ENCODE measurements at regions not wholly inside any gene's neighbourhood (a gene's known extent, or its start where the extent isn't known, plus 50 kb on each side); places are given as distances from the start of the nearest gene placed in this dataset.

- Histone ChIP-seq H3K27ac (no peak overlapping the region), H3K4me1 (ENCODE audit: insufficient read depth) (peaks cover 5% of the 10 kb centered on the region), H3K9ac (no peak overlapping the region), H3K4me2 (ENCODE audit: unreplicated experiment) (no peak overlapping the region), H2AFZ (no peak overlapping the region), H3F3A (ENCODE audit: insufficient read depth) (no peaks in the 10 kb centered on the region), H3K9me2 (ENCODE audit: insufficient read depth) (no peaks in the 10 kb centered on the region), H3K9me3 (ENCODE audit: low read depth) (peaks cover 4% of the 10 kb centered on the region), H3K4me3 (no peak overlapping the region), H3K79me2 (ENCODE audit: insufficient read depth) (no peaks in the 10 kb centered on the region), H4K20me1 (ENCODE audit: insufficient read depth) (no peaks in the 10 kb centered on the region), H3K27me3 (replicated peaks; ENCODE audit: insufficient read depth) (no peaks in the 10 kb centered on the region), H3K36me3 (ENCODE audit: low read depth) (no peaks in the 10 kb centered on the region)
- peak; percentile 79 for DNase-seq
- in situ Hi-C loops (cut with MboI) = no loop called here
- TF ChIP-seq EZH2phosphoT487 (IDR thresholded peaks at IDR 0.05; ENCODE audit: insufficient read depth, low read depth) (no peak), EZH2 (IDR thresholded peaks at IDR 0.05; ENCODE audit: insufficient read depth, poor library complexity, severe bottlenecking) (no peak)
- WGBS, 2 experiments (ENCODE audit: low coverage in 1 of 2, low lambda C conversion rate in 2 of 2, missing lambda C conversion rate in 2 of 2) = 61 to 68% methylated on average over 6 of the region's 6 CpGs
These were observed 168.3 kb downstream of the SPRY1 start for GRCh38 chr4:123564758-123565346.

- WGBS, 2 experiments (ENCODE audit: low coverage in 1 of 2, low lambda C conversion rate in 2 of 2, missing lambda C conversion rate in 2 of 2) = 89% methylated on average over 2 of the region's 2 CpGs
These were observed 172.3 kb downstream of the SPRY1 start for GRCh38 chr4:123568936-123569335.

GRCh38 chr4:123569541-123569940 is 172.9 kb downstream of the SPRY1 start:
- no peak overlapping the region for H3K27ac ChIP-seq
- 88 to 94% methylated on average over 2 of the region's 2 CpGs for WGBS, 2 experiments (ENCODE audit: low coverage in 1 of 2, low lambda C conversion rate in 2 of 2, missing lambda C conversion rate in 2 of 2)
- H3K27me3 ChIP-seq (replicated peaks; ENCODE audit: insufficient read depth) = no peaks in the 10 kb centered on the region
- peaks cover 4% of the 10 kb centered on the region for H3K9me3 ChIP-seq (ENCODE audit: low read depth)
- H3K79me2 ChIP-seq (ENCODE audit: insufficient read depth) = no peaks in the 10 kb centered on the region
- H3K9me2 ChIP-seq (ENCODE audit: insufficient read depth) = no peaks in the 10 kb centered on the region
- H3K4me3 ChIP-seq = no peak overlapping the region
- in situ Hi-C loops (cut with MboI) = no loop called here
- no peaks in the 10 kb centered on the region for H3F3A ChIP-seq (ENCODE audit: insufficient read depth)
- no peaks in the 10 kb centered on the region for H3K36me3 ChIP-seq (ENCODE audit: low read depth)
- no peak overlapping the region for H3K9ac ChIP-seq
- no peaks in the 10 kb centered on the region for H3K4me1 ChIP-seq (ENCODE audit: insufficient read depth)
- no peak for DNase-seq
- no peak overlapping the region for H2AFZ ChIP-seq
- no peak for TF ChIP-seq EZH2 (IDR thresholded peaks at IDR 0.05; ENCODE audit: insufficient read depth, poor library complexity, severe bottlenecking)
- no peak for TF ChIP-seq EZH2phosphoT487 (IDR thresholded peaks at IDR 0.05; ENCODE audit: insufficient read depth, low read depth)
- no peak overlapping the region for H3K4me2 ChIP-seq (ENCODE audit: unreplicated experiment)
- no peaks in the 10 kb centered on the region for H4K20me1 ChIP-seq (ENCODE audit: insufficient read depth)

More at GRCh38 chr4:123568936-123569335, 172.3 kb downstream of the SPRY1 start:
- Histone ChIP-seq H3K4me2 (ENCODE audit: unreplicated experiment) (no peak overlapping the region), H3K36me3 (ENCODE audit: low read depth) (no peaks in the 10 kb centered on the region), H3K79me2 (ENCODE audit: insufficient read depth) (no peaks in the 10 kb centered on the region), H3F3A (ENCODE audit: insufficient read depth) (no peaks in the 10 kb centered on the region), H3K27me3 (replicated peaks; ENCODE audit: insufficient read depth) (no peaks in the 10 kb centered on the region), H3K4me3 (no peak overlapping the region), H3K27ac (no peak overlapping the region), H4K20me1 (ENCODE audit: insufficient read depth) (no peaks in the 10 kb centered on the region), H2AFZ (no peak overlapping the region), H3K4me1 (ENCODE audit: insufficient read depth) (no peaks in the 10 kb centered on the region), H3K9me2 (ENCODE audit: insufficient read depth) (no peaks in the 10 kb centered on the region), H3K9me3 (ENCODE audit: low read depth) (peaks cover 4% of the 10 kb centered on the region), H3K9ac (no peak overlapping the region)
- TF ChIP-seq EZH2phosphoT487 (IDR thresholded peaks at IDR 0.05; ENCODE audit: insufficient read depth, low read depth) = no peak
- TF ChIP-seq EZH2 (IDR thresholded peaks at IDR 0.05; ENCODE audit: insufficient read depth, poor library complexity, severe bottlenecking) = no peak
- in situ Hi-C loops (cut with MboI) = no loop called here
- no peak for DNase-seq

GRCh38 chr4:123573866-123574508 is 177.4 kb downstream of the SPRY1 start:
- no peaks in the 10 kb centered on the region for H3K9me3 ChIP-seq (ENCODE audit: low read depth)
- DNase-seq = no peak
- WGBS, 2 experiments (ENCODE audit: low coverage in 1 of 2, low lambda C conversion rate in 2 of 2, missing lambda C conversion rate in 2 of 2) = 73 to 77% methylated on average over 8 of the region's 8 CpGs

More at GRCh38 chr4:123573866-123574508, 177.4 kb downstream of the SPRY1 start:
- in situ Hi-C loops (cut with MboI) = no loop called here
- Histone ChIP-seq H3F3A (ENCODE audit: insufficient read depth) (no peaks in the 10 kb centered on the region), H2AFZ (no peak overlapping the region), H3K27me3 (replicated peaks; ENCODE audit: insufficient read depth) (no peaks in the 10 kb centered on the region), H3K4me2 (ENCODE audit: unreplicated experiment) (no peak overlapping the region), H3K4me3 (no peak overlapping the region), H3K9ac (no peak overlapping the region), H3K79me2 (ENCODE audit: insufficient read depth) (no peaks in the 10 kb centered on the region), H3K27ac (no peak overlapping the region), H3K36me3 (ENCODE audit: low read depth) (no peaks in the 10 kb centered on the region), H3K9me2 (ENCODE audit: insufficient read depth) (no peaks in the 10 kb centered on the region), H4K20me1 (ENCODE audit: insufficient read depth) (no peaks in the 10 kb centered on the region), H3K4me1 (ENCODE audit: insufficient read depth) (no peaks in the 10 kb centered on the region)
- TF ChIP-seq EZH2 (IDR thresholded peaks at IDR 0.05; ENCODE audit: insufficient read depth, poor library complexity, severe bottlenecking) (no peak), EZH2phosphoT487 (IDR thresholded peaks at IDR 0.05; ENCODE audit: insufficient read depth, low read depth) (no peak)
